Muscle layer of colon (tissue), 2 donors: ENCODE measurements at regions not wholly inside any gene's neighbourhood (a gene's known extent, or its start where the extent isn't known, plus 50 kb on each side); places are given as distances from the start of the nearest gene placed in this dataset.

Experiments
- H3K27ac ChIP-seq: one replicate; pipeline ENCODE4 v1.7.0; 2013; ENCODE audit warnings: low read depth, mild to moderate bottlenecking, low read length, moderate library complexity
- H3K27me3 ChIP-seq, 2 donors: one replicate each; pipeline ENCODE4 v1.7.0; 2013; ENCODE audit warnings: low read length in 2 of 2, mild to moderate bottlenecking in 2 of 2; ENCODE audit not compliant: insufficient read depth in 2 of 2, control insufficient read depth in 1 of 2
- H3K36me3 ChIP-seq: one replicate; pipeline ENCODE4 v1.7.0; 2013; ENCODE audit warnings: mild to moderate bottlenecking, low read length; ENCODE audit not compliant: insufficient read depth
- H3K4me1 ChIP-seq: one replicate; pipeline ENCODE4 v1.7.0; 2013; ENCODE audit warnings: mild to moderate bottlenecking, low read length; ENCODE audit not compliant: insufficient read depth
- H3K4me3 ChIP-seq, 2 donors: one replicate each; pipeline ENCODE4 v1.7.0; 2013; ENCODE audit warnings: low read length in 2 of 2, low read depth in 1 of 2, mild to moderate bottlenecking in 1 of 2, moderate library complexity in 1 of 2
- H3K9ac ChIP-seq: one replicate; pipeline ENCODE4 v1.7.0; 2013; ENCODE audit warnings: low read length
- H3K9me3 ChIP-seq: one replicate; pipeline ENCODE4 v1.7.0; 2013; ENCODE audit warnings: mild to moderate bottlenecking, low read length
- donor health status: abdominal sarcoma.
- donor health status: Adenocarcinoma of cecum.

DNA sequence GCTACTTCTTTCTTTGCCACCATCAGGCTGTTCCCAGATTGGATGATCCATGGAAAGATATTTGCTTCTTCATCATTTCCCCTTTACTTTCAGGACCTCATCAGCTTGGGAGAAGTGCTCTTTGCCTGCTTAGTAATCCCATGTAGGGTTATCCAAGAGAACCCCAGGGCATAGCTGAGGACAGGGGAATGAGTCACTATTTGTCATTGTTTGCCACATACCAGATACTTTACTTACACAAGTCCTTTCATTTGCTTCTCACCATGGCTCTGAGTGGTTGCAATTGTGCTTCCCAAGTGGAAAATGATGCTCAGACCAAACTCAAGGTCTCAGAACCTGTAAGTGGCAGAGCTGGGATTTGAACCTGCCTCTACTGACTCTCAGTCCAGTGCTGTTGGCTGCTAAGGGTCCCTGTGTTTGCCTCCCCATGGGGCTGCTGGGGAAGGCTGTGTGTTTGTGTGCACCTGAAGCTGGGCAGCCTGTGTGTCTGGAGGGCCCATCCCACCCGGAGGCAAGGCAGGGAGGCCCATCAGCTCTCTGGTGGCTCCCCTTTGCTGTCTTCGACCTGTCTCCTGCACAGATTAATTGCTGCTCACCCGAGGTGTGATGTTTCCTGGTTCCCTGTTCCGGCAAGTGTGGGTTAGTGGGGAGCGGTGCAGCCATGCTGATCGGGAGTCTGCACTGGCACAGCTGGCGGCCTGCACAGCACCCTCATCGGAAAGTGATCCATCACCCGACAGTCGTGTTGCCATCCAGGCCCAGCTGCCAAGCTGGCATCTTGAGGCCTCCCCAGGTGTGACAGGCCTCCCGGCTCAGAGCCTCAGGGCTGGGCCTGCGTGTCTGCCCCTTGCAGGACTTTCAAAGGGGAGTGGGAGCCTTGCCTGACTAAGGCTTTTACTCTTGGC lies 228.8 kb downstream of the DHX35 start:
- Histone ChIP-seq H3K9ac (no peak overlapping the region), H3K4me3 (no peak overlapping the region), H3K4me1 (no peaks in the 10 kb centered on the region), H3K9me3 (peaks cover 1% of the 10 kb centered on the region), H3K27ac (no peak overlapping the region), H3K36me3 (no peaks in the 10 kb centered on the region), H3K27me3 (no peaks in the 10 kb centered on the region)

- Histone ChIP-seq H3K9ac (no peak overlapping the region), H3K36me3 (no peaks in the 10 kb centered on the region), H3K27ac (no peak overlapping the region), H3K9me3 (peaks cover 13% of the 10 kb centered on the region), H3K27me3 (no peaks in the 10 kb centered on the region), H3K4me1 (no peaks in the 10 kb centered on the region), H3K4me3 (no peak overlapping the region)
Observed at GRCh38 chr20:39188266-39188765, 226.2 kb downstream of the DHX35 start.

- H3K27me3 ChIP-seq = no peaks in the 10 kb centered on the region
- H3K36me3 ChIP-seq = no peaks in the 10 kb centered on the region
- H3K4me1 ChIP-seq = peaks cover 8% of the 10 kb centered on the region
- H3K9ac ChIP-seq = no peak overlapping the region
- H3K4me3 ChIP-seq = no peak overlapping the region
- H3K9me3 ChIP-seq = peaks cover 13% of the 10 kb centered on the region
- H3K27ac ChIP-seq = no peak overlapping the region
Observed at GRCh38 chr20:39181490-39181889, 219.3 kb downstream of the DHX35 start.

DNA sequence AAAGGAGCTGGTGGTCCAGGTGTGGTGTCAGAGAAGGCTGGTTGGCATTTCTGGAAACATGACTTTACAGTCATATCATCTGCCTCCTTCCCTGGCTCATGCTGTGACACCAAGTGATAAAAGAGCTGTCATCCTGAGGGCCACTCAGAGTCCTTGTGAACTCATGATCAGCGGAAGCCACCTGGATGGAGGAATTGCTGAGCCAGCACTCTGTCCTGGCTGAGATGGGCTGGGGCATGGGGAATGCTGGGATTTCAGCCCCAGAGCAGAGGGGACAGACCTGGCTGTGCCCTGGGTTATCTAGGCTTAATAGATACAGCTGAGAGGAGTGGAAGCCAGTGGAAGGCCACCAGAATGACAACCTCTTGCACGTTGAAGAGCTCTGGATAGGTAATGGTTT lies 214.3 kb downstream of the DHX35 start:
- no peak overlapping the region for H3K9ac ChIP-seq
- no peak overlapping the region for H3K4me3 ChIP-seq
- H3K4me1 ChIP-seq = peaks cover 8% of the 10 kb centered on the region
- H3K36me3 ChIP-seq = no peaks in the 10 kb centered on the region
- H3K9me3 ChIP-seq = no peaks in the 10 kb centered on the region
- H3K27me3 ChIP-seq = no peaks in the 10 kb centered on the region
- no peak overlapping the region for H3K27ac ChIP-seq

- Histone ChIP-seq H3K4me1 (no peaks in the 10 kb centered on the region), H3K4me3 (no peak overlapping the region), H3K36me3 (no peaks in the 10 kb centered on the region), H3K27ac (no peak overlapping the region), H3K9me3 (no peaks in the 10 kb centered on the region), H3K9ac (no peak overlapping the region), H3K27me3 (no peaks in the 10 kb centered on the region)
Observed at GRCh38 chr20:39170896-39171463, 208.8 kb downstream of the DHX35 start.

DNA sequence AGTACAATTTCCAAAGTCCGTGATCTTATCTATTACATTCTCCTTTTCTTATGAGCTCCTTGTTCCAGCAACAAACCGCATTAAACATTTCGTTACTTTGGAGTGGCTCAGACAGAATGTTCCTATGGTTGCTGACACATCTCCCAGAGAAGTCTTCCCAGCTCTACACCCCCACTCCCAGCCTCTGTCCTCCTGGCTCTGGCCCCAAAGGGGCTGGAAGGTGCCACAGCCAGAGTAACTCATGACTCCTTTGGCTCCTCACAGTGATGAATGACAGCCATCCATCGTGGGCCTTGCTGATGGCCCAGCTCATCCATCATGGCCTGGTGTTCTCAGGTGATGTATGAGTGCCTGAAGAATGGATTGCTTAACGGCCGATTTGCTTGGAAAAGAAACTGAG lies 203.0 kb downstream of the DHX35 start:
- H3K27ac ChIP-seq = no peak overlapping the region
- H3K4me3 ChIP-seq = no peak overlapping the region
- no peaks in the 10 kb centered on the region for H3K36me3 ChIP-seq
- no peaks in the 10 kb centered on the region for H3K4me1 ChIP-seq
- H3K27me3 ChIP-seq = no peaks in the 10 kb centered on the region
- no peaks in the 10 kb centered on the region for H3K9me3 ChIP-seq
- no peak overlapping the region for H3K9ac ChIP-seq

DNA sequence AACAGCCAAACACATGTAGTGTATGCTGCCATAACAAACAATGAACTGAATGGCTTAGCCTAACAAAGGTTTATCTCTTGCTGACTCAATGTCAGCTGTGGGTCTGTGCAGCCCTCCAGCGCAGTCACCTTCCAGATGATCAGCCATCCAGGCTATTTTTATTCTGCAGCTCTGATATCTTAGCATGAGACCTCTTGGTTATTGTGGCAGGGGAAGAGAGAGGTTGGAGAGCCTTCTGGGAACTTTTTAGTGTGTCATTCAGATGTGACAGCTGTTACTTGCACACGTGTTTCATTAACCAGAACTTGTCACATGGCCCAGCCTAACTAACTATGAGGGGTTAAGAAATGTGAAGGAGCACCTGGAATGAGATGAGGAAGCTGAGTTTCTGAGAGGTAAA lies 202.5 kb downstream of the DHX35 start:
- H3K9ac ChIP-seq = no peak overlapping the region
- no peaks in the 10 kb centered on the region for H3K9me3 ChIP-seq
- H3K4me3 ChIP-seq = no peak overlapping the region
- H3K27ac ChIP-seq = no peak overlapping the region
- H3K36me3 ChIP-seq = no peaks in the 10 kb centered on the region
- no peaks in the 10 kb centered on the region for H3K4me1 ChIP-seq
- no peaks in the 10 kb centered on the region for H3K27me3 ChIP-seq

DNA sequence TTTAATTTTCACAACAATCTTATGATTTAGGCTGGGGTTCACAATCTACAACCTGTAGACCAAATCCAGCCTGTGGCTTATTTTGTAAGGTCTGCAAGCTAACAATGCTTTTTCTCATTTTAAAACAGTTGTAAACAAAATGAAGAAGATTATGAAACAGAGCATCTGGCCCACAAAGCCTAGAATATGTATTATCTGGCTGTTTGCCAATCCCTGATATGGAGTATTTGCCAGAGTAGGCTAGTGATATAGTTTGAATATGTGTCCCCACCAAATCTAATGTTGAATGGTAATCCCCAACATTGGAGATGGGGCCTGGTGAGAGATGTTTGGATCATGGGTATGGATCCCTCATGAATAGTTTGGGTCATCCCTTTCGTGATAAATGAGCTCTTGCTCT lies 201.8 kb downstream of the DHX35 start:
- Histone ChIP-seq H3K4me1 (no peaks in the 10 kb centered on the region), H3K27me3 (no peaks in the 10 kb centered on the region), H3K9ac (no peak overlapping the region), H3K36me3 (no peaks in the 10 kb centered on the region), H3K4me3 (no peak overlapping the region), H3K27ac (no peak overlapping the region), H3K9me3 (no peaks in the 10 kb centered on the region)

GRCh38 chr20:39161900-39162299 lies 199.8 kb downstream of the DHX35 start:
- no peaks in the 10 kb centered on the region for H3K36me3 ChIP-seq
- no peak overlapping the region for H3K27ac ChIP-seq
- no peaks in the 10 kb centered on the region for H3K27me3 ChIP-seq
- H3K9me3 ChIP-seq = no peaks in the 10 kb centered on the region
- no peak overlapping the region for H3K4me3 ChIP-seq
- no peak overlapping the region for H3K9ac ChIP-seq
- H3K4me1 ChIP-seq = no peaks in the 10 kb centered on the region

- H3K4me1 ChIP-seq = no peaks in the 10 kb centered on the region
- H3K4me3 ChIP-seq = no peak overlapping the region
- H3K27me3 ChIP-seq = no peaks in the 10 kb centered on the region
- no peak overlapping the region for H3K27ac ChIP-seq
- H3K36me3 ChIP-seq = no peaks in the 10 kb centered on the region
- no peaks in the 10 kb centered on the region for H3K9me3 ChIP-seq
- H3K9ac ChIP-seq = no peak overlapping the region
Observed at GRCh38 chr20:39155971-39156370, 193.8 kb downstream of the DHX35 start.

GRCh38 chr20:39152742-39153141 lies 190.6 kb downstream of the DHX35 start:
- no peak overlapping the region for H3K9ac ChIP-seq
- no peaks in the 10 kb centered on the region for H3K4me1 ChIP-seq
- H3K9me3 ChIP-seq = no peaks in the 10 kb centered on the region
- no peaks in the 10 kb centered on the region for H3K36me3 ChIP-seq
- no peaks in the 10 kb centered on the region for H3K27me3 ChIP-seq
- H3K4me3 ChIP-seq = no peak overlapping the region
- no peak overlapping the region for H3K27ac ChIP-seq

DNA sequence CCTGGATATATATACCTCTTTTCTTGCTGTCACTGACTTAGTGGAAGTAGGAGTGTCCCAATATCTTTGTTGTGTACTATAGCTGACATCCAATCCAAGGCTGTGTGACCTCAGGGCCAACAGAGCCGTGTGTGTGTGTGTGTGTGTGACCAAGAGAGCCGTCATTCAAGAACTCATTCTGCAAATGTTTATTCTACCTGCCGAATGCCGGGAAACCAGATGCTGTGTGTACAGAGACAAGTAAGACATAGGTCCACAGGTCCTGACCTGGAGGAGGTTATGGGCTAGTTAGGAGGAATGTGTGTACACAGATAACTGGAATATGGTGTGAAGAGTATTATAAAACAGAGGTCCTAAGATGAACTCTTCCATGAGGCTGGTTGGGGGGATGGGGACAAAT lies 190.0 kb downstream of the DHX35 start:
- Histone ChIP-seq H3K9ac (no peak overlapping the region), H3K27ac (no peak overlapping the region), H3K36me3 (no peaks in the 10 kb centered on the region), H3K9me3 (no peaks in the 10 kb centered on the region), H3K4me3 (no peak overlapping the region), H3K4me1 (no peaks in the 10 kb centered on the region), H3K27me3 (no peaks in the 10 kb centered on the region)
